Stimulated activated CD8-positive, alpha-beta memory T cell treated with anti-CD3 and anti-CD28 coated beads, Interleukin-12 subunit alpha, Interleukin-12 subunit beta, amount 100 ng/mL, for 24 hours (primary cell): ENCODE measurements at regions not wholly inside any gene's neighbourhood (a gene's known extent, or its start where the extent isn't known, plus 50 kb on each side); places are given as distances from the start of the nearest gene placed in this dataset.
"Not testable (repeated sequence)": the region's sequence is repeated elsewhere in the genome, so short reads cannot be mapped to it uniquely, and the experiment has no call there.

Experiments
- DNase-seq: peaks from one replicate; pipeline ENCODE4 v3.0.0-alpha.2; 2020; ENCODE audit errors: extremely low read depth

DNA sequence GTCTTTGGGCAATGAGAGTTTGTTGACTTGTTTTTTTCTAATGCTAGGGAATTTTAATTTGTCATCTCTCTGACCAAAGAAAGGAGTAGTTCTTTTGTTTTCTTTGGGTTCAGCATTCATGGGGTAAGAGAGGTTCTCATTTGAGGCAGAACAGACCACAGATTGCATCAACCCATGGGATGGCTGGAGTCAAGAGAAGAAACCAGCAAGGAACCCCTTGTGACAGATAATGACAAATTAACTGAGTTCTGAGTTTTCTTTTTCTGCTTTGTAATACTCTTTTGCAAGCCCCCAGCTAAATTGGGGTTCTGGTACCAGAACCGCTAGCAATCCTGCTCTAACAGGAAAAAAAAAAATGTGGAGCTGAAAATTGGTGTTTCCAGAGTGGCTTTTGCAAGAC, 864.1 kb downstream of the DIAPH3 start:
- DNase-seq = no peak

- no peak for DNase-seq
These were observed 863.2 kb downstream of the DIAPH3 start for GRCh38 chr13:59300355-59301173.

DNA sequence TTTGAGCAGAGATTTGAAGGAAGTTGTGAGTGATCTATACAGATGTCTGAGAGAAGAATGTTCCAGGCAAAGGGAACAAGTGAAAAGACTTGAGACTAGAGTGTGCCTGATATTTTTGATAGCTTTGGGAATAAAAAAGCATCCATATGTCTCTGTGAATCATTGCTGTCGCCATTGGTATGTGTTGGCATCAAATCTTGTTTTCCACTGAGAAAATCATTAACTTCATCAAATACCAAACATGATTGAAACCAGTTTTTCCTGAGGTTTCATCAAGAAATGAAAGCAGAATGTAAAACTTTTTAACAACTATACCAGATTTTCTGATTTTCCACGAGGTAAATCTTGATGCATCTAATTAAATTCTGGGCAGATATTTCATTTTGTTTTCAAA, 862.6 kb downstream of the DIAPH3 start:
- DNase-seq = no peak

DNA sequence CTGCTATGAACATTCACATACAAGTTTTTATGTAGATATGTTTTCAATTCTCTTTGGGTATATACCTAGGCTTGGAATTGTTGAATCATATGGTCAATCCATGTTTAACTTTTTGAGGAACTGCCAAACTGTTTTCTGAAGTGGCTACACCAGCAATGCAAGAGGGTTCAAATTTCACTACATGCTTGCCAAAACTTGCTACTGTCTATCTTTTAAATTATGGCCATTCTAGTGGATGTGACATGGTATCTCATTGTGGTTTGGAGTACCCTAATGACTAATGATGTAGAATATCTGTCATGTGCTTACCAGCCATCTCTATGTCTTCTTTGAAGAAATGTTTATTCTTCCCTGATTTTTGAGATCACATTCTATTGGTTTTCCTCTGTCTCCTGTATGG, 860.3 kb downstream of the DIAPH3 start:
- DNase-seq = no peak

GRCh38 chr13:59304596-59304995, 859.1 kb downstream of the DIAPH3 start:
- no peak for DNase-seq

GRCh38 chr13:59305896-59306295, 857.8 kb downstream of the DIAPH3 start:
- DNase-seq = no peak

DNA sequence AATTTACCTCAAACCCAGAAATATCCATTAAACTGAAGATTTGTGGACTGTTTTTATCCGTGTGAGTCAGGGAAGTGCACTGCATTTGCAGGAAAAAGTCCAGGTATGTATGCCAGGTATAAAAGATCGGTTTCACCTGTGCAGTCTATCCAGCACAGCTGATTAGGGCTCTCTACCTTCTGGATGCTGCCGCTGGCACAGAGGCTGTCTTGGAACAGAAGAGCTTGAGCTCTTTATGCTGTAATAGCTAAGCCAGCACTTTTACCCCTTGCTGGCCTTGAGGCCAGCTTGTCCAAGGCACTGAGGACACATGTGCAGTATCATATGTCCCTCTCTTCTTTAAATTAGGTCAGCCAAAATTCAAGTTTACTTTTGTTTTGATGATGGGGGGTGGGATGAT, 851.0 kb downstream of the DIAPH3 start:
- DNase-seq = no peak

DNA sequence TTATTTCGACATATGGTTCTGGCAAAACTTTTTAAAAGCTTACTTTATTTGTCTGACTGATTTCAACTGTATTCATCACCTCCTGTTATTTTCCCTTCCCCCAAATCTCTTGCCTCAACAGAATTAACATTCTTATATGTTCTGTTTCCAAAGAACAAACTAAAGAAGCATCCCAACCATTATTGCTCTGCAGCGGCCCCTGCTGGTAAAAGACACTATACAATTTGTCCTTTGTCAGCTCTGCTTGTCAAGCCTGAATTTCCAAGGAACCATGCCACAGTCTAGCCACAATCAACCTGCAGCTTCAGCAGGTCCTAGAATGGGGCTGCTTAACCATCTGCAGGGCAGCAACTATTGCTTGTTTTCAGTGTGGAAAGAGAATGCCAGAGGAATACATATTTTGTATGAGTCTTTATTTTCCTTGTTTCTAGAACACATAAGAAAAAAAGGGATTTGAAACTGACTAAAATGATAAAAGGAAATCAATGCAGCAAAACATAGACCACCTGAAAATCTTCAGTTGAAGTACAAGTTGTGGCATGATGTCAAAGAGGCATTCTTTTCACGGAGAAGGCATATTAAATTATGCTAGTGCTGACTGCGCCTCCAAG, 845.3 kb downstream of the DIAPH3 start:
- peak; percentile 2 for DNase-seq

DNA sequence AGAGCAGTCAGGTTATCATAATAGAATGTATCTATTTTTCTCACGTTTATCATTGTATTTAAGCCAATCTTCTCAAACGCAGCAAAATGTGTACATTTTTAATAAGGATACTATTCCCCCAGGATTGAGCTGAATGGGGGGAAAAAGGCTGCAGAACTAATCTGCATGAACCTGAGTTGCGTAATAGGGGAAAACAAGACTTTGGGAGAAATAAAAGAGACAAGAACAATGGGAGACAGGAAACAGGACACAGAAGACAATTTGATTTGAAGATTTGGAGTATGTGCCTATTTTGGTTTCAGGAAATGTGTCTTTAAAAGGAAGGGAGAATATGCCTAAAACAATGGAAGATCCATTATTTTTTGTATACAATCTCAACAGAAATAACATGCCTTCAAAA, 844.5 kb downstream of the DIAPH3 start:
- no peak for DNase-seq

GRCh38 chr13:59320021-59320420, 843.7 kb downstream of the DIAPH3 start:
- DNase-seq = no peak

- not testable (repeated sequence) for DNase-seq
These were observed 839.3 kb downstream of the DIAPH3 start for GRCh38 chr13:59324401-59324800.

- no peak for DNase-seq
These were observed 837.0 kb downstream of the DIAPH3 start for GRCh38 chr13:59326717-59327116.

DNA sequence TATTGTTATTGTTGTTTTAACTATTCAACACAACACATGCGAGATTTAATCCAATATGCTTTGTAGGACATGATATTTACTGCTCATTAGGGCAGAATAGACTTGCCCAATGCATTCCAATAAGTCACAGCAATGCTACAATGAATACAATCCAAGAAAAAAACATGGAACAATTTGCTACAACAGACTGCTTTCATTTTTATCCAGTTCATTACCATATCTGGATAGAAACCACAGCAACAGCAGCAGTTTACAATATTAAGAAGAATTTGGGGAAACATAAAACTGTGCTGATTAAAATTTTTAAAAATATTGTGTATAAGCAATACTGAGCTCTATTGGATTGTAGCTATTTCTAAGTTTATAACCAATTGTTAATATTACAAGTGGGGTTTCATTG, 833.0 kb downstream of the DIAPH3 start:
- no peak for DNase-seq

DNA sequence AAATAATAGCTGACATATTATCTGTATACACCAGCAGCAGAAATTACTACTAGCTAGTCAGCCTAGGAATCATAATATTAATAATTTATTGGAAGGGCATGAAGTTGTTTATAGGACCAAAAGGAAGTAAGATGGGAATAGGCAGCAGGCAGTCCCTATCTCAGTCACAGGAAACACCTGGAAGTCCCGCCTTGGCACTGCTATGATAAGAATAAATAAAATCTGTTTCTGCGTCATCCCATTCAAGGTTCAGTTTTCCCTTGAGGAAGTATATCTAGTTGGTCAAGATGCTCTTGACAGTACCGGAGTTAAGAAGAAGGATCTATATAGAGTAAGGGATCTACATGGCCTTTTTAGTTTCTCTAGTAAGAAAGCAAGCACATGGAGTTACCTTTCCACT, 830.8 kb downstream of the DIAPH3 start:
- DNase-seq = no peak

- DNase-seq = no peak
These were observed 826.7 kb downstream of the DIAPH3 start for GRCh38 chr13:59337070-59337469.

DNA sequence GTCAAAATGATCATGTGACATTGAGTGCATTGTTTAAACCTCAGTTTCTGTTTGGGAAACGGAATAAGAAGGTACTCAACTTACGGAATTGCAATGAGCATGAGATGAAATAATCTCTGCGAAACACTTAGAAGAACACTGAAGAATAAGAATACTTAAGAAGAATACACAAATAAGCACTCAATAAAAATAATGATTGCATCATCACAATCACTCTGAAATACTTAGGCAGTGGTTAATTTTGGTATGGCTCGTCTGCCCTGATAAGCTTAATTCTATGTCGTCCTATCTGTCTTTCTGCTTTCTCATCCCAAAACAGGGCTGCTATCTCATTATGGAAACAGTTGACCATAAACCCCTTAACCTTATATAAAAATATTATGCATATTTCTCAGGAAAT, 823.6 kb downstream of the DIAPH3 start:
- no peak for DNase-seq

DNA sequence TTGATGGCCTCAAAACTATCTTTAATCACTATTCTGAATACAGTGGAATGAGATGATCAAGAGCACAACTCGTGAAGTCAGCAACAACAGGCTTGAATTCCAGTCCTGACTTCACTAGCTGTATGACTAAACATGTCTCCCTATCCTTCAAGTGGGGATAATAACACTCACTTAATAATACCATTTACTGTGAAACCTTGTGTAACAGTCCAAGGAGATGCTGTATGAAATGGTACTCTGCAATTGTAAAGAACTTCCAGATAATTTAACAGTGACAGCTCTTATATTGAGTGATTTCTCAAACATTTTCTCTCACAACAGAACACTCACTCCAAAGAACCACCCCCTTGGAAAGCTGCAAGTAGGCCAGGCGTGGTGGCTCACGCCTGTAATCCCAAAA, 823.1 kb downstream of the DIAPH3 start:
- no peak for DNase-seq

DNA sequence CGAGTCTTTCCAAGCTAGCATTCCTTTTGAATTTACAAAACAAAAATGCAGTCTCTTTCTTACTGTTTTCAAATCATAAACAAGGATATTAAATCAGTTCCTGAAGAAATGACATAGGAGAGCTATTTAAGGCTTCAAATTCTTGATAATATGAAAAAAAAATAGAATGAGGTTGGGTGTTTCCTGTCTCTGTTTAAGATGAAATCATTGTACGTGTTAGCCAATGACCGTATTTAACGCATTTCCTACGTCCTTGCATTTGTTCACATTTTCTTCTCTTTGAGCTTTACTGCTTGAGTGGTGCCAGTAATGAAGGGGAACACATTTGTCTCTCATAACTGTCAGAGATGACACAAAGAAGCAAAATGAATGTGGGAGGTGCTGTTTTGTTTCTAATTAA, 821.3 kb downstream of the DIAPH3 start:
- DNase-seq = no peak

DNA sequence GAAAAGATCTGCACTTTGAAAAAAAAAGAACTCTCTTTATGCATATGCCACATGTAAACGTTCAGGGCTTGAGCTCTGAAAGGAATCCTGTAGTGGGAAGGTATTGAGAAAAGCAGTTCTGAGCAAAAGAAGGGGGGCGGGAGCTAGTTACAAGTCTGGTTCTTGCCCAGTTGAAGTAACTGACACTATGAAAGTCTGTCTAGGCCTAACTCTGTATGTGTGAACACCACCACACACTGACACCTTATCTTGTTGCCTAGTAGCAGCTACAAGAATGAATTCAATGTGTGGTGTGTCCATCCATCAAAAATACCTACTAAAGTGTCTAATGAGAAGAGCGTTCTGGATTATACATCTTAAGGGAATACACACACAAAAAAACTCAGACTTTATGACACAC, 820.6 kb downstream of the DIAPH3 start:
- no peak for DNase-seq

DNA sequence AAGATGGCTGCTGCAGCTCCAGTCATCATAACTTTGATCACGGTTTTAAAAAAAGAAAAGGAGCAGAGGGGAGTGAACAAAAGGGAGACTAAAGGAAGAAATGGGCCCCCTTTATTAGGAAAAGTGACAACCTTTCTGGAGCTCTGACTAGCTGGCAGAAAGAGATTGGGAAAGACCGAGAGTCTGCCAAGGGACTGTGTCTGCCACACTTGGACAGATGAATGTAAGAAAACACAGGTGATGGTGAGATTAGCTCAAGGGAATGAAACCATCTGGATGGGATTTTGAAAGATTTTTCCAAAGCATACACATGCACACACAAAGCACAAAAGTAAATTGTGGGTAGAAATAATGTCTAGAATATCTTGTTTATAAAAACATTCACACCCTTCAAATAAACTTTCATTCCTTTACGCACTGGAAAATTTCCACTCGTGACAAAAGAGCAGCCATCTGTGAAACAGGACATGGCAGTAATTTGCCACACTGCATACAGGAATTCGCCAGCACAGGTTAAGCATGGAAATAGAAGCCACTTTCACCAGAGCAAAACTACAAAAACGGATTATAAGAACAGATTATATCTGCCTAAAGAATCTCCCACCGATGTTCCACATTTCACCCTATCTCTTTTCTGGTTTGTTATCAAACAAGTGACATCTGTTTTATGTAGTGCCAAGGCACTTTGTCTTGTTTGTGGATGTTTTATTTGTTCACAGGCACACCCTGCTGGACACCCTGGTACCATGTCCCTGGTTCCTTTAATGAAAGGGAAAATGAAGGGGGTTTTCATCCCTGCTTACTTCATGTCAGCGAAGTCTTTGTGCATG, 819.5 kb downstream of the DIAPH3 start:
- DNase-seq = no peak

DNA sequence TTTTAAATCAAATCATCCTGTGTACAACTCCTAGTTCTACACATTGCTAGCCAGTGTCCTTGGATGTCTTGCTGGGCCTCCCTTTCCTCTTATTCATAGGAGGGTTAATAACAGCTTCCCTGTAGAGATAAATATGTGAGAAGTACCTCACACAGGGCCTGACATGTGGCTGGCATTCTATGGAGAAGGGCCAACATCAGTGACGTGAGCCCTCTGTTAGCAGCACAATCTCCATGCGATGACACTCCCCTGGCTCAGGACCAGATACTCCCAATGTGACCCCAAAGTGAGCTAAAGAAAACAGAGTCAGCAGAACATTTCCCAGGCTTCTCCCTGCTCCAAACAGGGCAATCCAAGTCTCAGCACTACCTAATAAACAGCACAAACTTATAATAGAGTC, 818.4 kb downstream of the DIAPH3 start:
- DNase-seq = no peak

- DNase-seq = no peak
These were observed 816.6 kb downstream of the DIAPH3 start for GRCh38 chr13:59346999-59347723.
